Thyroid gland (tissue), 4 donors: ENCODE measurements at regions not wholly inside any gene's neighbourhood (a gene's known extent, or its start where the extent isn't known, plus 50 kb on each side); places are given as distances from the start of the nearest gene placed in this dataset.
"Not testable (repeated sequence)": the region's sequence is repeated elsewhere in the genome, so short reads cannot be mapped to it uniquely, and the experiment has no call there.

Source experiments
- DNase-seq, 2 donors: peaks; one replicate each; pipeline ENCODE4 v3.0.0-alpha.2; 2019
- H3K27ac ChIP-seq, 3 donors: fragments of 200-600 bp; sonication (generic); 1 replicate in 2 of 3; 2 replicates in 1 of 3; pipeline ENCODE4 v1.5.1; 2016 to 2019; ENCODE audit warnings: mild to moderate bottlenecking in 1 of 3, moderate library complexity in 1 of 3
- H3K27me3 ChIP-seq: fragments of 200-600 bp; sonication (generic); one replicate; pipeline ENCODE4 v1.5.1; 2019
- H3K36me3 ChIP-seq, 2 donors: fragments of 200-600 bp; sonication (generic); one replicate each; pipeline ENCODE4 v1.5.1; 2016 to 2019
- H3K4me1 ChIP-seq, 2 donors: fragments of 200-600 bp; sonication (generic); one replicate each; pipeline ENCODE4 v1.5.1; 2017 to 2019
- H3K4me3 ChIP-seq, 3 donors: fragments of 200-600 bp; sonication (generic); replicated peaks in 1 of 3; 1 replicate in 2 of 3; 2 replicates in 1 of 3; pipeline ENCODE4 v1.5.1; 2016; ENCODE audit warnings: mild to moderate bottlenecking in 1 of 3
- H3K9me3 ChIP-seq: fragments of 200-600 bp; sonication (generic); one replicate; pipeline ENCODE4 v1.5.1; 2017
- CTCF ChIP-seq, 6 experiments: fragments of 200-600 bp in 3 of 6; fragments of 450-650 bp in 3 of 6; sonication (generic) in 3 of 6; IDR thresholded peaks; one replicate each; pipeline ENCODE4 v1.5.1; 2016 to 2019; ENCODE audit warnings: antibody characterized with exemption in 6 of 6, mild to moderate bottlenecking in 2 of 6, inconsistent platforms in 1 of 6, moderate library complexity in 1 of 6
- POLR2A ChIP-seq, 2 donors: fragments of 450-650 bp; IDR thresholded peaks; one replicate each; pipeline ENCODE4 v1.6.1; 2017; ENCODE audit warnings: antibody characterized with exemption in 2 of 2, mild to moderate bottlenecking in 2 of 2, moderate library complexity in 1 of 2
- WGBS, 2 donors: methylation state at CpG; one replicate each; pipeline ENCODE4 v1.1.5; 2017; 5-methylcytosine and 5-hydroxymethylcytosine counted together
- intact Hi-C: fragments of 100-400 bp; cut with DNase I; formaldehyde crosslinking; loops from one replicate; pipeline ENCODE4 v1.15.1; 2023

- WGBS, 2 donors: 22 to 29% methylated on average over 23 of the region's 23 CpGs
- peaks cover 25% of the 10 kb centered on the region for H3K27me3 ChIP-seq
- H3K4me3 ChIP-seq: no peak overlapping the region
- H3K36me3 ChIP-seq: no peaks in the 10 kb centered on the region
- no peak overlapping the region for H3K27ac ChIP-seq
- DNase-seq: no peak
- no peaks in the 10 kb centered on the region for H3K4me1 ChIP-seq
- intact Hi-C loops: no loop called here
- no peak for TF ChIP-seq CTCF (IDR thresholded peaks at IDR 0.05)
- no peak for TF ChIP-seq POLR2A (IDR thresholded peaks at IDR 0.05)
- no peaks in the 10 kb centered on the region for H3K9me3 ChIP-seq
Measured at GRCh38 chr6:27547157-27548075, 74.5 kb upstream of the ZNF184 start.

- no peaks in the 10 kb centered on the region for H3K9me3 ChIP-seq
- H3K36me3 ChIP-seq: no peaks in the 10 kb centered on the region
- no peak overlapping the region for H3K27ac ChIP-seq
- no peaks in the 10 kb centered on the region for H3K4me1 ChIP-seq
- no peak overlapping the region for H3K4me3 ChIP-seq
- WGBS, 2 donors: 83 to 89% methylated on average over 7 of the region's 7 CpGs
- H3K27me3 ChIP-seq: peaks cover 29% of the 10 kb centered on the region
- TF ChIP-seq POLR2A (IDR thresholded peaks at IDR 0.05) (no peak), CTCF (IDR thresholded peaks at IDR 0.05) (no peak)
- intact Hi-C loops: no loop called here
- DNase-seq: no peak
Measured at GRCh38 chr6:27546522-27546921, 73.6 kb upstream of the ZNF184 start.

- Histone ChIP-seq H3K4me3 (no peak overlapping the region), H3K27me3 (peaks cover 24% of the 10 kb centered on the region), H3K27ac (no peak overlapping the region), H3K4me1 (no peaks in the 10 kb centered on the region), H3K36me3 (no peaks in the 10 kb centered on the region), H3K9me3 (no peaks in the 10 kb centered on the region)
- DNase-seq: no peak
- TF ChIP-seq POLR2A (IDR thresholded peaks at IDR 0.05) (no peak), CTCF (IDR thresholded peaks at IDR 0.05) (no peak)
- intact Hi-C loops: no loop called here
- WGBS, 2 donors: 8 to 9% methylated on average over 32 of the region's 32 CpGs
Measured at GRCh38 chr6:27545271-27546046, 72.6 kb upstream of the ZNF184 start.

- H3K27me3 ChIP-seq: peaks cover 20% of the 10 kb centered on the region
- no peak for DNase-seq
- H3K27ac ChIP-seq: no peak overlapping the region
- TF ChIP-seq POLR2A (IDR thresholded peaks at IDR 0.05) (no peak), CTCF (IDR thresholded peaks at IDR 0.05) (no peak)
- no peaks in the 10 kb centered on the region for H3K36me3 ChIP-seq
- WGBS, 2 donors: 11 to 12% methylated on average over 20 of the region's 20 CpGs
- no peaks in the 10 kb centered on the region for H3K9me3 ChIP-seq
- intact Hi-C loops: no loop called here
- no peaks in the 10 kb centered on the region for H3K4me1 ChIP-seq
- H3K4me3 ChIP-seq: no peak overlapping the region
Measured at GRCh38 chr6:27544612-27545260, 71.8 kb upstream of the ZNF184 start.

DNA sequence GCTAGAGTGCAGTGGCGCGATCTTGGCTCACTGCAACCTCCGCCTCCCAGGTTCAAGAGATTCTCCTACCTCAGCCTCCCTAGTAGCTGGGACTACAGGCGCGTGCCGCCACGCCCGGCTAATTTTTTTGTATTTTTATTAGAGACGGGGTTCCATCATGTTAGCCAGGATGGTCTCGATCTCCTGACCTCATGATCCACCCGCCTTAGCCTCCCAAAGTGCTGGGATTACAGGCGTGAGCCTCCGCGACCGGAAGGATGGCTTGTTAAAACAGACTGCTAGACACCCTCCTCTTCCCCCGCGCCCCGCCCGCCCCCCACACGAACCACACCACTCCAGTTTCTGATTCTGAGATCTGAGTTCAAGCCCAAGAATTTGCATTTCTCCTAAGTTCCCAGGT is 71.2 kb upstream of the ZNF184 start:
- H3K4me3 ChIP-seq, intact Hi-C loops, DNase-seq, H3K4me1 ChIP-seq, H3K36me3 ChIP-seq, H3K9me3 ChIP-seq, H3K27ac ChIP-seq: not testable (repeated sequence)
- 22 to 26% methylated on average over 20 of the region's 20 CpGs for WGBS, 2 donors
- H3K27me3 ChIP-seq: peaks cover 17% of the 10 kb centered on the region
